ENCODE measurements at regions not wholly inside any gene's neighbourhood (a gene's known extent, or its start where the extent isn't known, plus 50 kb on each side); places are given as distances from the start of the nearest gene placed in this dataset.

DNA sequence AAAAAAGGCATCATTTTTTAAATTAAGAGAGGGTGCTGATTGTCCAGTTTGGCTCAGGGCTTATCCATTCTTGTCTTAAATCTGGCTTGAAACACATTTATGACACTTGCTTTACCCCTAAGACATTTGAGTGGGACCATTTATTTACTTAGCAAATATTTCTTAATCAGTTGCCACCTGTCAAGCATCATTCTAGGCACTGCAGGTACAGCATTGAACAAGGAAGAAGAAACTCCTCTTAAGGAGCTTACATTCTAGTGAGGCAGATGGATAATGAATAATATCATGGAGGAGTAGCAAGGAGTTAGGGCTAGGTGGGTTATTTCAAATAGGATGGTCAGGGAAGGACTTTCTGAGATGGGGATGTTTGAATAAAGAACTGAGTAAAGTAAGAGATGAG lies 189.8 kb downstream of the UTRN start:
- no peak for TF ChIP-seq POLR2A (IDR thresholded peaks at IDR 0.05)
- TF ChIP-seq, protein P1, sequence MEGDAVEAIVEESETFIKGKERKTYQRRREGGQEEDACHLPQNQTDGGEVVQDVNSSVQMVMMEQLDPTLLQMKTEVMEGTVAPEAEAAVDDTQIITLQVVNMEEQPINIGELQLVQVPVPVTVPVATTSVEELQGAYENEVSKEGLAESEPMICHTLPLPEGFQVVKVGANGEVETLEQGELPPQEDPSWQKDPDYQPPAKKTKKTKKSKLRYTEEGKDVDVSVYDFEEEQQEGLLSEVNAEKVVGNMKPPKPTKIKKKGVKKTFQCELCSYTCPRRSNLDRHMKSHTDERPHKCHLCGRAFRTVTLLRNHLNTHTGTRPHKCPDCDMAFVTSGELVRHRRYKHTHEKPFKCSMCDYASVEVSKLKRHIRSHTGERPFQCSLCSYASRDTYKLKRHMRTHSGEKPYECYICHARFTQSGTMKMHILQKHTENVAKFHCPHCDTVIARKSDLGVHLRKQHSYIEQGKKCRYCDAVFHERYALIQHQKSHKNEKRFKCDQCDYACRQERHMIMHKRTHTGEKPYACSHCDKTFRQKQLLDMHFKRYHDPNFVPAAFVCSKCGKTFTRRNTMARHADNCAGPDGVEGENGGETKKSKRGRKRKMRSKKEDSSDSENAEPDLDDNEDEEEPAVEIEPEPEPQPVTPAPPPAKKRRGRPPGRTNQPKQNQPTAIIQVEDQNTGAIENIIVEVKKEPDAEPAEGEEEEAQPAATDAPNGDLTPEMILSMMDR (IDR thresholded peaks at IDR 0.05) = no peak
